H1 (cell line): ENCODE measurements at regions not wholly inside any gene's neighbourhood (a gene's known extent, or its start where the extent isn't known, plus 50 kb on each side); places are given as distances from the start of the nearest gene placed in this dataset.

Source experiments
- CTCF ChIA-PET: fragments of 300-600 bp; sonication (Branson Sonifier 250); formaldehyde crosslinking; loops from one replicate; lab custom pipeline; 2021; ENCODE audit not compliant: partially characterized antibody; lab: Charles Lee
- POLR2A ChIA-PET: fragments of 300-600 bp; sonication (Branson Sonifier 250); formaldehyde crosslinking; loops from one replicate; lab custom pipeline; 2021; ENCODE audit warnings: inconsistent platforms; ENCODE audit not compliant: partially characterized antibody; lab: Charles Lee
- DNase-seq, 2 experiments: peaks; one replicate each; pipeline versions ENCODE4 v3.0.0 to v3.0.0-alpha.2; 2010 to 2022; ENCODE audit warnings: low spot score in 2 of 2, low read depth in 1 of 2, mixed read lengths in 1 of 2
- FAIRE-seq: peaks from 2 replicates; lab custom pipeline; 2011; peaks lifted over from hg19 to GRCh38; lab: Jason Lieb, UNC
- H2AFZ ChIP-seq: 2 replicates; pipeline ENCODE4 v1.8.1; 2012; ENCODE audit warnings: low read length, inconsistent platforms
- H2AK5ac ChIP-seq: 2 replicates; pipeline ENCODE4 v1.6.1; 2013; ENCODE audit warnings: low read depth, low read length
- H2BK120ac ChIP-seq: replicated peaks from 2 replicates; pipeline ENCODE3; 2013; ENCODE audit warnings: low read depth, low read length, inconsistent platforms
- H2BK12ac ChIP-seq: 2 replicates; pipeline ENCODE4 v1.6.1; 2013; ENCODE audit warnings: low read depth, low read length
- H2BK15ac ChIP-seq: 2 replicates; pipeline ENCODE4 v1.6.1; 2013; ENCODE audit warnings: low read length
- H2BK20ac ChIP-seq: 2 replicates; pipeline ENCODE4 v1.6.1; 2013; ENCODE audit warnings: low read length
- H2BK5ac ChIP-seq: 2 replicates; pipeline ENCODE4 v1.6.1; 2013; ENCODE audit warnings: low read depth, low read length
- H3K14ac ChIP-seq: 2 replicates; pipeline ENCODE4 v1.6.1; 2013; ENCODE audit warnings: inconsistent platforms; ENCODE audit not compliant: insufficient read length
- H3K18ac ChIP-seq: 2 replicates; pipeline ENCODE4 v1.6.1; 2013; ENCODE audit warnings: low read length; ENCODE audit errors: extremely low read depth
- H3K23ac ChIP-seq: 2 replicates; pipeline ENCODE4 v1.6.1; 2013; ENCODE audit warnings: inconsistent platforms; ENCODE audit not compliant: insufficient read length
- H3K23me2 ChIP-seq: 2 replicates; pipeline ENCODE4 v1.6.1; 2013; ENCODE audit warnings: low read depth, low read length
- H3K27ac ChIP-seq: 2 replicates; pipeline ENCODE4 v1.6.1; 2011; ENCODE audit warnings: low read depth, low read length, inconsistent platforms
- H3K27me3 ChIP-seq, 4 experiments: replicated peaks in 1 of 4; 1 replicate in 1 of 4; 2 replicates in 3 of 4; pipeline versions ENCODE4 v1.6.1 to v1.8.1; 2011 to 2013; ENCODE audit warnings: low read length in 3 of 4, mild to moderate bottlenecking in 3 of 4, inconsistent platforms in 2 of 4, mixed read lengths in 2 of 4, moderate library complexity in 1 of 4; ENCODE audit not compliant: control insufficient read depth in 3 of 4, insufficient read depth in 3 of 4; ENCODE audit errors: extremely low read depth in 1 of 4
- H3K36me3 ChIP-seq, 4 experiments: 2 replicates each; pipeline versions ENCODE4 v1.6.1 to v1.8.1; 2011 to 2013; ENCODE audit warnings: mild to moderate bottlenecking in 4 of 4, low read length in 3 of 4, moderate library complexity in 2 of 4, control low read depth in 1 of 4, inconsistent platforms in 1 of 4; ENCODE audit not compliant: insufficient read depth in 4 of 4, control insufficient read depth in 2 of 4
- H3K4ac ChIP-seq: replicated peaks from 2 replicates; pipeline ENCODE3; 2013; ENCODE audit warnings: low read length, low read depth, mixed read lengths, inconsistent platforms; ENCODE audit not compliant: insufficient read length
- H3K4me1 ChIP-seq, 4 experiments: replicated peaks in 1 of 4; 1 replicate in 1 of 4; 2 replicates in 3 of 4; pipeline versions ENCODE4 v1.6.1 to v1.8.1; 2011 to 2013; ENCODE audit warnings: low read length in 3 of 4, inconsistent platforms in 2 of 4, mixed read lengths in 1 of 4; ENCODE audit not compliant: insufficient read depth in 4 of 4, control insufficient read depth in 3 of 4
- H3K4me2 ChIP-seq, 2 experiments: 2 replicates each; pipeline versions ENCODE4 v1.6.1 to v1.8.1; 2011 to 2013; ENCODE audit warnings: low read depth in 2 of 2, low read length in 2 of 2, control low read depth in 1 of 2, inconsistent platforms in 1 of 2, mild to moderate bottlenecking in 1 of 2; ENCODE audit not compliant: insufficient read depth in 1 of 2
- H3K4me3 ChIP-seq, 4 experiments: fragments of 200-600, 300-600 bp in 1 of 4; sonication (generic), shearing (Covaris generic), sonication (Bioruptor Twin) in 1 of 4; 2 replicates each; pipeline versions ENCODE4 v1.5.1 to v1.8.1; 2011 to 2016; ENCODE audit warnings: low read length in 4 of 4, low read depth in 3 of 4, control low read depth in 2 of 4, inconsistent platforms in 2 of 4, mild to moderate bottlenecking in 2 of 4, mixed read lengths in 1 of 4, moderate library complexity in 1 of 4; ENCODE audit not compliant: insufficient read depth in 2 of 4; ENCODE audit errors: extremely low read depth in 1 of 4
- H3K56ac ChIP-seq: replicated peaks from 2 replicates; pipeline ENCODE3; 2013; ENCODE audit warnings: low read depth, mild to moderate bottlenecking, mixed read lengths, low read length, inconsistent platforms; ENCODE audit not compliant: insufficient read length
- H3K79me1 ChIP-seq: 2 replicates; pipeline ENCODE4 v1.6.1; 2013; ENCODE audit warnings: low read depth, low read length, control low read depth
- H3K79me2 ChIP-seq, 2 experiments: 2 replicates each; pipeline versions ENCODE4 v1.6.1 to v1.8.1; 2012 to 2013; ENCODE audit warnings: low read length in 2 of 2, mild to moderate bottlenecking in 2 of 2, inconsistent platforms in 1 of 2; ENCODE audit not compliant: insufficient read depth in 2 of 2, control insufficient read depth in 1 of 2
- H3K9ac ChIP-seq, 4 experiments: replicated peaks in 1 of 4; 1 replicate in 1 of 4; 2 replicates in 3 of 4; pipeline versions ENCODE4 v1.6.1 to v1.8.1; 2011 to 2013; ENCODE audit warnings: low read depth in 3 of 4, low read length in 3 of 4, control low read depth in 2 of 4, mild to moderate bottlenecking in 2 of 4, moderate library complexity in 2 of 4, inconsistent platforms in 1 of 4; ENCODE audit errors: extremely low read depth in 1 of 4
- H3K9me3 ChIP-seq, 2 experiments: 2 replicates each; pipeline versions ENCODE4 v1.6.1 to v1.8.1; 2012 to 2013; ENCODE audit warnings: mild to moderate bottlenecking in 2 of 2, moderate library complexity in 2 of 2, control low read depth in 1 of 2, inconsistent platforms in 1 of 2, low read depth in 1 of 2, low read length in 1 of 2, mixed read lengths in 1 of 2; ENCODE audit not compliant: insufficient read depth in 2 of 2
- H4K20me1 ChIP-seq, 2 experiments: replicated peaks in 1 of 2; 2 replicates each; pipeline versions ENCODE3 to v1.8.1; 2011 to 2013; ENCODE audit warnings: inconsistent platforms in 2 of 2, low read length in 2 of 2, mild to moderate bottlenecking in 1 of 2; ENCODE audit not compliant: insufficient read depth in 2 of 2, control insufficient read depth in 1 of 2
- H4K5ac ChIP-seq: 2 replicates; pipeline ENCODE4 v1.6.1; 2013; ENCODE audit warnings: low read length, low read depth, mixed read lengths, inconsistent platforms; ENCODE audit not compliant: insufficient read length
- H4K8ac ChIP-seq: 2 replicates; pipeline ENCODE4 v1.8.0; 2013; ENCODE audit warnings: mild to moderate bottlenecking, moderate library complexity, low read length, inconsistent platforms; ENCODE audit not compliant: insufficient read depth; ENCODE audit errors: extremely low read depth
- H4K91ac ChIP-seq: replicated peaks from 2 replicates; pipeline ENCODE3; 2013; ENCODE audit warnings: low read length, mixed read lengths, inconsistent platforms; ENCODE audit not compliant: insufficient read length
- CTBP2 ChIP-seq: IDR thresholded peaks from 2 replicates; pipeline ENCODE4 v1.7.0; 2011; ENCODE audit warnings: borderline replicate concordance, mild to moderate bottlenecking, moderate library complexity, mixed read lengths, low read length; ENCODE audit not compliant: insufficient read depth, insufficient read length
- JUN ChIP-seq: IDR thresholded peaks from 2 replicates; pipeline ENCODE4 v1.6.1; 2011; ENCODE audit warnings: low read depth, mild to moderate bottlenecking, improper control_type of control experiment, low read length
- PHF8 ChIP-seq: fragments of 200-600 bp; sonication (generic); conservative IDR thresholded peaks from 2 replicates; pipeline ENCODE4 v1.7.1; 2012; ENCODE audit warnings: low read depth, mild to moderate bottlenecking, inconsistent platforms, low read length, moderate library complexity
- RXRA ChIP-seq: IDR thresholded peaks from 2 replicates; pipeline ENCODE4 v1.6.1; 2011; ENCODE audit warnings: low read depth, mild to moderate bottlenecking, low read length, moderate library complexity; ENCODE audit not compliant: insufficient read depth
- WGBS, 2 experiments: shearing (Covaris generic) in 1 of 2; methylation state at CpG; one replicate each; pipeline versions ENCODE4 v1.1.6 to v1.1.7; 2013 to 2015; ENCODE audit warnings: low lambda C conversion rate in 2 of 2, mixed read lengths in 2 of 2, inconsistent platforms in 1 of 2, low coverage in 1 of 2, missing lambda C conversion rate in 1 of 2; ENCODE audit not compliant: insufficient replicate concordance in 2 of 2, insufficient coverage in 1 of 2, insufficient read length in 1 of 2; ENCODE audit errors: extremely low coverage in 1 of 2, missing lambda C conversion rate in 1 of 2; 5-methylcytosine and 5-hydroxymethylcytosine counted together

DNA sequence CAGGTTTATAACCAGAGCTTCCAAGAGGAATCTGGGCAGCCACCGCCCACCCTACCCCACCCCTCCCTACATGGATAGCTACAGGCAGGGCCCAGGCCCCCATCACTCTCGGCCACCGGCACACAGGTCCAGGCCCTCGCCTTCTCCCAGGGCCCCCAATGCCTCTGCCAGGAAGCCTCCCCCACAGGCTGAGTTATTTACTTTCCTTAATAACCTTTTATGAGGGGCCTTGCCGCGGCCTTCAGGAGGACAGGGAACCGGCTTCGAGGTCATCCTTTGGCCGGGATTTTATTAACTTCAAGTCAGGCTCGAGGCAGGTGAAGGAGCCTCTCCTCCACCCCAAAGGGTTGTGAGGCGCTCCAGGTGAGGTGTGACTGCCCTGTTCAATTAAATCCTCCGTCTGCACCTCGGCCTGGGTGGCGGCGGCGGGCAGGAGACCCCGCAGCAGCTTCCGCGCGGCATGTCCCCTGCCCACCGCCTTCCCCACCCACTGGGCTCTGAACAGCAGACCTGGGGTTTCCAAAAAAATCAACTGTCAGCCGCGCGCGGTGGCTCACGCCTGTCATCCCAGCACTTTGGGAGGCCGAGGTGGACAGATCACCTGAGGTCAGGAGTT lies 106.5 kb downstream of the MICALL2 start:
- no peak overlapping the region for H3K4ac ChIP-seq
- no peak overlapping the region for H2AFZ ChIP-seq
- H4K20me1 ChIP-seq: peaks cover 0 to 3% of the 10 kb centered on the region in 2 experiments
- no peaks in the 10 kb centered on the region for H3K36me3 ChIP-seq
- H2AK5ac ChIP-seq: no peak overlapping the region
- no peak overlapping the region for H3K27ac ChIP-seq
- no peak overlapping the region for H3K9ac ChIP-seq
- no peak overlapping the region for H4K8ac ChIP-seq
- H3K9me3 ChIP-seq: no peaks in the 10 kb centered on the region
- ChIA-PET POLR2A (no interaction called here), CTCF (interaction anchor here (1.1 to 1.5 kb wide), 2 partner anchors 9 to 159 kb away, joined by 3 to 4 read pairs; no protein-coding TSS in a partner anchor)
- H3K4me3 ChIP-seq: no peak overlapping the region
- no peaks in the 10 kb centered on the region for H3K23me2 ChIP-seq
- H3K23ac ChIP-seq: no peak overlapping the region
- TF ChIP-seq RXRA (no peak), CTBP2 (no peak), PHF8 (no peak), JUN (no peak)
- WGBS, 2 experiments: 94% methylated on average over 25 of the region's 27 CpGs; no CpG with 5 or more reads in 1 of the 2 experiments
- no peak overlapping the region for H2BK5ac ChIP-seq
- no peak overlapping the region for H3K14ac ChIP-seq
- H2BK12ac ChIP-seq: no peak overlapping the region
- H3K56ac ChIP-seq: no peak overlapping the region
- H3K4me1 ChIP-seq: no peaks in the 10 kb centered on the region
- H3K79me2 ChIP-seq: no peaks in the 10 kb centered on the region
- DNase-seq: no peak
- no peak overlapping the region for H2BK15ac ChIP-seq
- H2BK20ac ChIP-seq: no peak overlapping the region
- H3K27me3 ChIP-seq: no peaks in the 10 kb centered on the region; a peak in 1 of 7 replicates
- H3K18ac ChIP-seq: no peak overlapping the region
- H4K5ac ChIP-seq: no peak overlapping the region
- H4K91ac ChIP-seq: no peak overlapping the region
- no peaks in the 10 kb centered on the region for H3K79me1 ChIP-seq
- FAIRE-seq: no peak
- no peak overlapping the region for H3K4me2 ChIP-seq
- no peak overlapping the region for H2BK120ac ChIP-seq
